T-cell (primary cell): ENCODE measurements at regions not wholly inside any gene's neighbourhood (a gene's known extent, or its start where the extent isn't known, plus 50 kb on each side); places are given as distances from the start of the nearest gene placed in this dataset.
"Not testable (repeated sequence)": the region's sequence is repeated elsewhere in the genome, so short reads cannot be mapped to it uniquely, and the experiment has no call there.

ENCODE experiments used
- ATAC-seq, 4 experiments: fragments of 200-7000 bp in 3 of 4; fragments of 150-1000 bp in 1 of 4; cut with Tn5 transposase; replicated peaks in 1 of 4; 1 replicate in 3 of 4; 2 replicates in 1 of 4; pipeline ENCODE4 v1.10.0; 2021; ENCODE audit warnings: moderate library complexity in 3 of 4, mild to moderate bottlenecking in 2 of 4, moderate number of reproducible peaks in 1 of 4
- CTCF ChIA-PET, 2 donors: fragments of 300-600 bp; sonication (Branson Sonifier 250); formaldehyde crosslinking; loops; one replicate each; lab custom pipeline; 2022; ENCODE audit warnings: antibody characterized with exemption in 2 of 2; lab: Charles Lee
- POLR2A ChIA-PET, 2 donors: fragments of 300-600 bp; sonication (Branson Sonifier 250); formaldehyde crosslinking; loops; one replicate each; lab custom pipeline; 2022; ENCODE audit warnings: antibody characterized with exemption in 2 of 2; lab: Charles Lee
- DNase-seq, 35 experiments: peaks; one replicate each; pipeline versions ENCODE4 v3.0.0 to v3.0.0-alpha.2; 2013 to 2023
- H3K27ac ChIP-seq: one replicate; pipeline ENCODE4 v1.5.1; 2013; ENCODE audit warnings: low read length
- H3K27me3 ChIP-seq, 2 experiments: replicated peaks in 1 of 2; 1 replicate in 1 of 2; 2 replicates in 1 of 2; pipeline versions ENCODE4 v1.6.1 to v1.7.0; 2013; ENCODE audit warnings: low read length in 1 of 2, mixed read lengths in 1 of 2; ENCODE audit not compliant: control insufficient read depth in 2 of 2, insufficient read depth in 2 of 2; ENCODE audit errors: extremely low read depth in 1 of 2
- H3K36me3 ChIP-seq, 2 donors: 1 replicate in 1 of 2; 2 replicates in 1 of 2; pipeline versions ENCODE4 v1.6.1 to v1.7.0; 2013; ENCODE audit warnings: low read length in 1 of 2; ENCODE audit not compliant: control insufficient read depth in 2 of 2, insufficient read depth in 1 of 2; ENCODE audit errors: extremely low read depth in 1 of 2
- H3K4me1 ChIP-seq, 2 experiments: 1 replicate in 1 of 2; 2 replicates in 1 of 2; pipeline versions ENCODE4 v1.6.1 to v1.7.0; 2013; ENCODE audit warnings: low read length in 2 of 2, mixed read lengths in 1 of 2; ENCODE audit not compliant: insufficient read depth in 2 of 2, control insufficient read depth in 1 of 2; ENCODE audit errors: extremely low read depth in 1 of 2
- H3K4me3 ChIP-seq, 2 donors: 1 replicate in 1 of 2; 2 replicates in 1 of 2; pipeline versions ENCODE4 v1.5.1 to v1.7.0; 2013; ENCODE audit warnings: mild to moderate bottlenecking in 2 of 2, low read length in 1 of 2, moderate library complexity in 1 of 2; ENCODE audit not compliant: control insufficient read depth in 1 of 2; ENCODE audit errors: extremely low read depth in 1 of 2
- H3K9me3 ChIP-seq: 2 replicates; pipeline ENCODE4 v1.7.0; 2013
- H3K27ac Mint-ChIP-seq, 2 donors: one replicate each; pipeline ENCODE4 v1.8.0; 2020 to 2021; ENCODE audit warnings: mild to moderate bottlenecking in 2 of 2, mixed read lengths in 2 of 2
- H3K27me3 Mint-ChIP-seq, 2 donors: one replicate each; pipeline ENCODE4 v1.8.0; 2021 to 2022; ENCODE audit warnings: mixed read lengths in 2 of 2
- H3K36me3 Mint-ChIP-seq: one replicate; pipeline ENCODE4 v1.8.0; 2021; ENCODE audit warnings: mixed read lengths
- H3K4me1 Mint-ChIP-seq, 3 donors: one replicate each; pipeline ENCODE4 v1.8.0; 2020 to 2022; ENCODE audit warnings: mixed read lengths in 3 of 3, mild to moderate bottlenecking in 1 of 3
- H3K4me3 Mint-ChIP-seq, 3 donors: one replicate each; pipeline ENCODE4 v1.8.0; 2020 to 2022; ENCODE audit warnings: mild to moderate bottlenecking in 3 of 3, mixed read lengths in 3 of 3, moderate library complexity in 3 of 3
- H3K9me3 Mint-ChIP-seq, 3 donors: one replicate each; pipeline ENCODE4 v1.8.0; 2020 to 2022; ENCODE audit warnings: mixed read lengths in 3 of 3
- WGBS: methylation state at CpG from one replicate; pipeline ENCODE4 v1.1.5; 2013; ENCODE audit warnings: missing lambda C conversion rate; ENCODE audit not compliant: insufficient coverage; 5-methylcytosine and 5-hydroxymethylcytosine counted together

GRCh38 chr18:30684825-30685481, 357.6 kb downstream of the DSC3 start:
- Mint-ChIP-seq H3K4me3 (no peak overlapping the region), H3K36me3 (no peaks in the 10 kb centered on the region), H3K27me3 (no peaks in the 10 kb centered on the region), H3K27ac (no peak overlapping the region), H3K4me1 (no peaks in the 10 kb centered on the region), H3K9me3 (peaks cover 13 to 24% (median 22%) of the 10 kb centered on the region in 3 donors)
- no CpG with 5 or more reads among the region's 3 CpGs for WGBS
- no peaks in the 10 kb centered on the region for H3K9me3 ChIP-seq
- no peak overlapping the region for H3K27ac ChIP-seq
- H3K36me3 ChIP-seq, result no peaks in the 10 kb centered on the region
- no peak overlapping the region for H3K4me3 ChIP-seq
- ChIA-PET POLR2A (interaction anchor here in 1 of 2 donors (0.6 kb wide), 1 partner anchor 134 kb away, joined by 3 read pairs; no protein-coding TSS in a partner anchor), CTCF (no interaction called here)
- DNase-seq, result no peak
- ATAC-seq, result no peak
- no peaks in the 10 kb centered on the region for H3K4me1 ChIP-seq
- no peaks in the 10 kb centered on the region for H3K27me3 ChIP-seq

- ChIA-PET CTCF (interaction anchor here in 1 of 2 donors (0.6 kb wide), 1 partner anchor 1823 kb away, joined by 3 read pairs; no protein-coding TSS in a partner anchor), POLR2A (no interaction called here)
- Mint-ChIP-seq H3K9me3 (peaks cover 13 to 24% (median 22%) of the 10 kb centered on the region in 3 donors), H3K36me3 (no peaks in the 10 kb centered on the region), H3K27ac (no peak overlapping the region), H3K27me3 (no peaks in the 10 kb centered on the region), H3K4me3 (no peak overlapping the region), H3K4me1 (no peaks in the 10 kb centered on the region)
- no peak overlapping the region for H3K4me3 ChIP-seq
- DNase-seq, result no peak
- no peak overlapping the region for H3K27ac ChIP-seq
- H3K36me3 ChIP-seq, result no peaks in the 10 kb centered on the region
- H3K4me1 ChIP-seq, result no peaks in the 10 kb centered on the region
- no peaks in the 10 kb centered on the region for H3K9me3 ChIP-seq
- WGBS, result no CpG with 5 or more reads among the region's 2 CpGs
- H3K27me3 ChIP-seq, result no peaks in the 10 kb centered on the region
- no peak for ATAC-seq
Observed at GRCh38 chr18:30683836-30684235, 358.7 kb downstream of the DSC3 start.

- POLR2A ChIA-PET, result no interaction called here
- Mint-ChIP-seq H3K4me1 (no peaks in the 10 kb centered on the region), H3K9me3 (peaks cover 4 to 17% (median 14%) of the 10 kb centered on the region in 3 donors), H3K27ac (no peak overlapping the region), H3K27me3 (no peaks in the 10 kb centered on the region), H3K36me3 (no peaks in the 10 kb centered on the region), H3K4me3 (no peak overlapping the region)
- ATAC-seq, result no peak
- no peaks in the 10 kb centered on the region for H3K9me3 ChIP-seq
- no peak for DNase-seq
- H3K4me1 ChIP-seq, result no peaks in the 10 kb centered on the region
- H3K4me3 ChIP-seq, result no peak overlapping the region
- H3K27me3 ChIP-seq, result no peaks in the 10 kb centered on the region
- no peaks in the 10 kb centered on the region for H3K36me3 ChIP-seq
- no peak overlapping the region for H3K27ac ChIP-seq
- WGBS, result no CpG with 5 or more reads among the region's 1 CpG
- CTCF ChIA-PET, result no interaction called here
Observed at GRCh38 chr18:30682672-30683071, 359.9 kb downstream of the DSC3 start.

- Mint-ChIP-seq H3K27me3 (no peaks in the 10 kb centered on the region), H3K27ac (no peak overlapping the region), H3K9me3 (peaks cover 9 to 14% (median 11%) of the 10 kb centered on the region in 3 donors), H3K4me3 (no peak overlapping the region), H3K36me3 (no peaks in the 10 kb centered on the region), H3K4me1 (no peaks in the 10 kb centered on the region)
- Histone ChIP-seq H3K9me3 (no peaks in the 10 kb centered on the region), H3K4me1 (no peaks in the 10 kb centered on the region), H3K27ac (no peak overlapping the region), H3K36me3 (no peaks in the 10 kb centered on the region), H3K27me3 (no peaks in the 10 kb centered on the region), H3K4me3 (no peak overlapping the region)
- CTCF ChIA-PET, result no interaction called here
- POLR2A ChIA-PET, result no interaction called here
- no CpG with 5 or more reads among the region's 5 CpGs for WGBS
- ATAC-seq (no peak), DNase-seq (no peak)
Observed at GRCh38 chr18:30679285-30679930, 363.1 kb downstream of the DSC3 start.

- not testable (repeated sequence) for H3K36me3 Mint-ChIP-seq
Observed at GRCh38 chr18:30677813-30678212, 364.7 kb downstream of the DSC3 start.

GRCh38 chr18:30676053-30676480, 366.5 kb downstream of the DSC3 start:
- no peak overlapping the region for H3K27ac Mint-ChIP-seq
- Histone ChIP-seq H3K27me3 (no peaks in the 10 kb centered on the region), H3K4me3 (no peak overlapping the region), H3K36me3 (no peaks in the 10 kb centered on the region), H3K27ac (no peak overlapping the region), H3K9me3 (no peaks in the 10 kb centered on the region), H3K4me1 (no peaks in the 10 kb centered on the region)
- H3K9me3 Mint-ChIP-seq, result peaks cover 4 to 9% (median 9%) of the 10 kb centered on the region in 3 donors
- H3K27me3 Mint-ChIP-seq, result no peaks in the 10 kb centered on the region
- H3K36me3 Mint-ChIP-seq, result no peaks in the 10 kb centered on the region
- DNase-seq (no peak), ATAC-seq (no peak)
- no peaks in the 10 kb centered on the region for H3K4me1 Mint-ChIP-seq
- ChIA-PET CTCF (no interaction called here), POLR2A (no interaction called here)
- no CpG with 5 or more reads among the region's 4 CpGs for WGBS
- H3K4me3 Mint-ChIP-seq, result no peak overlapping the region

More at GRCh38 chr18:30677813-30678212, 364.7 kb downstream of the DSC3 start:
- CTCF ChIA-PET, H3K27ac ChIP-seq, H3K9me3 ChIP-seq, H3K27ac Mint-ChIP-seq, H3K4me3 ChIP-seq, POLR2A ChIA-PET, H3K36me3 ChIP-seq, H3K4me1 Mint-ChIP-seq, DNase-seq, H3K27me3 ChIP-seq, ATAC-seq, H3K4me1 ChIP-seq, H3K4me3 Mint-ChIP-seq, H3K27me3 Mint-ChIP-seq: not testable (repeated sequence)
- WGBS, result 63% methylated on average over 2 of the region's 5 CpGs
- H3K9me3 Mint-ChIP-seq, result peaks cover 9 to 14% (median 11%) of the 10 kb centered on the region in 3 donors
